CD1c-positive myeloid dendritic cell (primary cell): ENCODE measurements at regions not wholly inside any gene's neighbourhood (a gene's known extent, or its start where the extent isn't known, plus 50 kb on each side); places are given as distances from the start of the nearest gene placed in this dataset.
"Not testable (repeated sequence)": the region's sequence is repeated elsewhere in the genome, so short reads cannot be mapped to it uniquely, and the experiment has no call there.

Experiments
- DNase-seq: peaks from one replicate; pipeline ENCODE4 v3.0.0-alpha.2; 2016; ENCODE audit errors: extremely low spot score

DNA sequence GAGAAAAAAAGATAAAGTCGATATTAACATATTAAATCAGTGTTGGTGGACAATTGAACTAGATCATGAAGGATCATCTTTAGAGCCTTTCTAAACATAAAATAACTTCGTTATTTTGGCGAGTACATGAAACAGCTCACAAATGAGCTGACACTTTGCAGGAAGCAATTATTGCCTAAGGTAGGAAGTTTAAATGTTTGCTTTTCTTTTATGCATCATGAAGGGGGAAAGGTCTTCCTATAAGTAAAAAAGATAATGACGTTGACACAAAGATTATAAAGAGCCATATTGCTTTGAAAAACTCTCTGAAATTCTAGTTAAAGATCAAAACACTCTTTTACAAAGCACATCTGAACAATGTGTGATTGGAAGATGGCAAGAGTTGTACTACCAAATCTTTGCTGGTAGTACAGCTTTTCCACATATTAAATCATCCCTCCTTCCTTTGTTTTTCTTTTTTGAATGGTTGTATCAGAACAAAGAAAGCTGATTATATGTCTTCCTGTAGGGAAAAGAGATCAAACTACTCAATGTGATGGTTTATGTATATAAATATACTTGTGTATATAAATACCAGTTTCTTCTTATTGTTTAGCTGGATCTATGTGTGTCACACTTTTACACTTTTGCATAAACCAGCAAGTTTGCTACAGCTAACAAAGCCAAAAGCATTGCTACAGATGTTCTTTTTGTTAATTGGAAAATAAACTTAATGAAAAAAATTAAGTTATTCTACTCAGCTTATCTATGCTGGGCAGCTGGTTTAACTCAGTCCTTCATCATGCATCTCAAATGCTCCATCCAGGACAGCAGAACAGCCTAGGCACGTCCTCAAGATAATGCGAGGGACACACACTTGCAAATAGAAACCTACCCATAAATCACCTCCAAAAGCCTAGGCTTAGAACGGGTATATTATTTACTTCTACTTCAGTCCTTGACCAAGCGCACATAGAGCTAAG, 850.8 kb upstream of the ROBO1 start:
- no peak for DNase-seq

GRCh38 chr3:80612366-80612765, 844.6 kb upstream of the ROBO1 start:
- no peak for DNase-seq

DNA sequence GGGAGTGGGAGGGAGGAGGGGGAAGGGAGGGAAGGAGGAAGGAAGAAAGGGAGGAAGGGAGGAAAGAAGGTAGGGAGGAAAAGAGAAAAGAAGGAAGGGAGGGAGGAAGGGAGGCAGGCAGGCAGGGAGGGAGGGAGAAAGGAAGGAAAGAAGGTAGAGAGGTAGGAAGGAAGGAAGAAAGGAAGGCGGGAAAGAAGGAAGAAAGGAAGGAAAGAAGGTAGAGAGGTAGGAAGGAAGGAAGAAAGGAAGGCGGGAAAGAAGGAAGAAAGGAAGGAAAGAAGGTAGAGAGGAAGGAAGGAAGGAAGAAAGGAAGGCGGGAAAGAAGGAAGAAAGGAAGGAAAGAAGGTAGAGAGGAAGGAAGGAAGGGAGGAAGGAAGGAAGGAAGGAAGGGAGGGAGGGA, 840.3 kb upstream of the ROBO1 start:
- DNase-seq = not testable (repeated sequence)

DNA sequence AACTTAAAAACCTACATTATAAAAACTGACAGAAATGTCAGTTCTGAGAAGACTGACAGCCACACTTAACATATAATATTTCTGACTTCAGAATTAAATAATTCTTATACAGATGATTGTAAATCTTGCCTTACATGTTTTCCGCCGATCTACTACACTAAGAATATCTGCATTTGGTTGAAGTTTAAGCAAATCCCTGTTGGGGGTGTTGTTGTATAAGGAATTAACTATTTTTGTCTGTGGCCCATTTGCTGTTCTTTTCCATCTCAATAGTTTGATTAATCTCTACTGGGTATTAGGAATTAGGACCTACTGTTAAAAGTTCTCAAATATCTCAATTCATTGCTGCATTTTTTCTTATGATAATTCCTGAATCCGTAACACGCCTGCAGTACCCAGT, 838.3 kb upstream of the ROBO1 start:
- no peak for DNase-seq

DNA sequence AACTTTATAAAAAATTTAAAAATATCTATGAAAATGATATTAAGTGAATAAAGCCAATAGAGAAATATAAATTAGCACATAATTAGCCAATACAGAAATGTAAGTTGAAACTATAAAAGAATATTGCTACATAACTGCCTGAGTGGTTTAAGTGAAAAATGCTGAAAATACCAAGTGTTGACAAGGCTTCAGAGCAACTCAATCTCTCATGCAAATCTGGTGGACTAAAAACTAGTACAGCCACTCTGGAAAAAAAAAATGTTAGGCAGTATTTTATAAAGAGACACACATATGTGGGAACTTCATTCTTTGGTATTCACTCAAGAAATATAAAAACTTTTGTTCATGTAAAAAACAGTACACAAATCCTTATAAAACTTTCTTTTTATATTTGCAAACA, 833.7 kb upstream of the ROBO1 start:
- no peak for DNase-seq

GRCh38 chr3:80592792-80593191, 825.0 kb upstream of the ROBO1 start:
- DNase-seq = no peak

- DNase-seq = no peak
These were observed 818.5 kb upstream of the ROBO1 start for GRCh38 chr3:80586338-80586737.

DNA sequence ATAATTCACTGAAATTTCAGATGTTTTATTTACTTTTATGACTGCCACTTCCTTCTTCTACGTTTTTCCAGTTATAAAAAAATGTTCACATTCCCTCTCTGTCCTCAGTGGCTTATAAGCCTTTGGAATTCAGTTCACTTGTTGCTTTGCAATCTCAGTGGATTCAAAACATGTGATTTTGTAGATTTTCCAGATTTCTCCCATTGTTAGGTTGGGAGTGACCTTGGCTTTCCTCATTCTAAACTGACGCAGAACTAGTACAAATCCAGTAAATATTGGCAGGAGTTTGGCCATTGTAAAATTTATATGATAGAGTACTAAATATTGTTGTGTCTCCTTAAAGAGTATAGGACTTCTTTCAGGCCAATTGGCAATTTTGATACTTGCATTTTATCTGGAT, 812.3 kb upstream of the ROBO1 start:
- DNase-seq = no peak

DNA sequence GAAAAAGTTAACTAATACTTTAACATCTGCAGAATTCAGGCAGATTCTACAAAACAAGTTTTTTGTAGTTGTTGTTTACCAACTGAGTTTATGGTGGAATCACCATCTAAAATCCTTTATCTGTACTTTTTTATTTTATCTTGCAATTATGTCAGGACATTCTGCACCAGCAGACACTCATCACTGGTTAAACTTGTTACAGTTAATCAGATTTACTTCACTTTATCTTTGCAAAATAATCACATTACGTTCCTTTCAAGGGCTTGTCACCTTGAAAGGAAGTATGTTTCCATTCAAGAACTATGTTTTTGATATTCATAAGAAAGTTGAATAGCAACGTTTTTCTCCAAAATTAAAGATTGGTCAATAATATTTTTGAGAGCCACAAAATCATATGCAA, 796.6 kb upstream of the ROBO1 start:
- DNase-seq = no peak

DNA sequence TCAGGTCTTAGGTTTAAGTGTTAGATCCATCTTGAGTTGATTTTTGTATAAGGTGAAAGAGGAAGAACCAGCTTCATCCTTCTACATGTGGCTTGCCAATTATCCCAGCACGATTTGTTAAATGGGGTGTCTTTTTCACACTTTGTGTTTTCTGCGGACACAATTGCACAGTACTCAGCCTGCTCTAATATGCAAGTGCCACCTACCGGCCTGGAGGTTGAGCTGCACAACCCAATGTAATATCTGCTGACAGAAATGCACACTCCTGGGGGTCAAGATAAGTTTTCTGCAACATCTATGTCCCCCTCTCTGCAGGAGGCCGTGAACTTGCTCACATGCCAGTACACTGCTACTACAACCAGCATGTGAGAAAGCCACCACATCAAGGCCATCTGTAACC, 791.9 kb upstream of the ROBO1 start:
- DNase-seq = no peak

DNA sequence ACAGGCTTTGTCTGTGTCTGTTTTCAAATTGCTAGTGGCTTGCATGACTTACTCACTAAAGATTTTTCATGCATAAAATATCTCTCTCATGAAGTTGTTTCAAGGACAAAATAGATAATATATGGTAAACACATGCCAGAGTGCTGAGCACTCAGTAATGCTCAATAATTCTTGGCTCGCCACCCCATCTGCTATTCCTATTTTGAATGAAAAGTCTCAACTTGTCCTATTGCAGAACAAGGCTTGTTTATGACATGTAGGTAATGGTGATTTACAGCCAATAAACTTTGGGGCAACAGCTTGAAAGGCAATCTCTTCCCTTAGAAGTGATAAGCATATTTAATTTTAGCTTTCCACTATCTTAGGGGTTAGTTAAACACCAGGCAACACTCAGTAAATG, 789.0 kb upstream of the ROBO1 start:
- DNase-seq = no peak

DNA sequence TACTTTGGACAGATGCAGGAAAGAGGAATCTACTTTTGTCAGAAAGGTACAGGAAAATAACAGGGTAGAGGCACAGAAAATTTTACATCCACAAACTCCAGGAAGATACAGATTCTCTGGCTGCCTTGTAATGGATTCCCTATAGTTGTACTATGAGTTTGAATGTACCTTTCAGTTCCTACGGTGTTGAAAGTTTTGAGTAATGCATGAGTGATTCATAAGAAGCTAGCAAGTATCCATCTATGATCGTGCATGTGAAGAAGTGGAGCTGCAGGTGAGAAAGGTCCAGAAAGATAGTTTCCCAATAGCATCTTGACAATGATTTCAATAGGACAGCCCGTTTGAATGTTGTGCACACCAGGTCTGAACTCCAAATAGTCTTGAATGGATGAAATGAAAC, 786.5 kb upstream of the ROBO1 start:
- DNase-seq = no peak

GRCh38 chr3:80553211-80553610, 785.4 kb upstream of the ROBO1 start:
- no peak for DNase-seq

GRCh38 chr3:80550174-80550573, 782.4 kb upstream of the ROBO1 start:
- no peak for DNase-seq

GRCh38 chr3:80549173-80549572, 781.4 kb upstream of the ROBO1 start:
- DNase-seq = no peak

DNA sequence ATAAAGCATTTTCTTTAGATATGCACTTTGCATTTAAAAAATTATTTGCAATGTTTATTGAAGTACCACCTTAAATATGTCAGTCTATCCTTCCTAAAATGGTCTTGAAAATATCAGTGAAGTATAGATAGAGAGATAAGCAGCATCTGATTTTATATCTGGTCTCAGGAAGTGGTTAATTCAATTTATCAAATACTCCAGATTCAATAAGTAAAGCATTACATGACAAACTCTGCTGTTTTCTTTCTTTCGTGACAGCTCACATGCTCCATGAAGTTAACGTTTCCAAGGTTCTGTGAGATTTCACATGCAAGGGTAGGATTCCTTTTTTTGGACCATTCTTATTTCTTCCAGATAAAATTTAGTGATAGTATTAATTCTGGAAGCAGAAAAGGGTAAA, 775.4 kb upstream of the ROBO1 start:
- DNase-seq = no peak

DNA sequence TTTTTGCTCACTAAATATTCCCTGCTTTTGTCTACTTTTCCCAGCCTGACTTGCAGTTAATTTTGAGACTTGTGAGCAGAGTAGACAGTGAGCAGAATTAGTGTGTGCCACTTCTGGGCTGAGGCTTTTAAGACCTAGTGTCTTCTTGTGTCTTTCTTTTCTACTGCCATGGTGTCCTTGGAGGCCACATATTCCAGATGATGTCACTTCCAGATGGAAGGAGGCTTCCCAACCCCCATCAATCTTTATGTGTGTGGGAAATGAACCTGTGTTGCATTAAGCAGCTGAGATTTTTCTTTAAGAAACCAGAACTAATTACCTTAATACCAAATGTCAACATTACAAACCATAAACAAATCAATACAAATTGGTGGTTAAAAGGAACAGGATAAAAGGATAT, 774.7 kb upstream of the ROBO1 start:
- no peak for DNase-seq

DNA sequence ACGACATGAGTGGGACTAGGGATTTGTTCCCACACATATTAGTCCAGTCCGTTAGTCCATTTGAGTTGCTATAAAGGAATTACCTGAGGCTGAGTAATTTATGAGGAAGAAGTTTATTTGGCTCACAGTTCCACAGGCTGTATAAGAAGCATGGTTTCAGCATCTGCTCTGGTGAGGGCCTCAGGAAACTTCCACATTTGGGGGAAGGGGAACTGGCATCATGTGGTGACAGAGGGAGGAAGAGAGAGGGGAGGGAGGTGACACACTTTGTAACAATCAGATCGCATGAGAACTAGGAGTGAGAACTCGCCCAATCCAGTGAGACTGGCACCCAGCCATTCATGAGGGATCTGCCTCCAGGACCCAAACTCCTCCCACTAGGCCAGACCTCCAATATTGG, 769.9 kb upstream of the ROBO1 start:
- no peak for DNase-seq

GRCh38 chr3:80535286-80535685, 767.5 kb upstream of the ROBO1 start:
- no peak for DNase-seq

- DNase-seq = no peak
These were observed 765.8 kb upstream of the ROBO1 start for GRCh38 chr3:80533553-80533952.

GRCh38 chr3:80526153-80526552, 758.4 kb upstream of the ROBO1 start:
- no peak for DNase-seq

DNA sequence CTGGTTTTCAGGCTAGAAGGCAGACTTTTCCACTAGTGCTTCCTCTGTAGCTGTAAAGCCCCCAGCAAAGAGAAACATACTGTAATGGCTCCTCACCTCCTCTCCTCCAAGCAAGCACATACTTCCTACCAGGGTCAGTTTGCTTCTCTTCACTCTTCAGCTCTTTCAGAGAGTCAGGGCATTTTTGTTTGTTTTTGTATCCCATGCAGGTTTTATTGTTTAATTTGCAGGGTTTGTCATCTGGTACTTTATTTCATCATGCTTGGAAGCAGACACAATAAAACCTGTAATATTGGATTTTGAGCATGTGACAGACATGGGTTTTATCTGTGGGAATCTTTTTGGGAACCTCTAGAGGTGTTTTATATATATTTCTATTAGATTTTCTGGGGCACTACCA, 753.3 kb upstream of the ROBO1 start:
- no peak for DNase-seq

GRCh38 chr3:80519436-80519835, 751.6 kb upstream of the ROBO1 start:
- no peak for DNase-seq

DNA sequence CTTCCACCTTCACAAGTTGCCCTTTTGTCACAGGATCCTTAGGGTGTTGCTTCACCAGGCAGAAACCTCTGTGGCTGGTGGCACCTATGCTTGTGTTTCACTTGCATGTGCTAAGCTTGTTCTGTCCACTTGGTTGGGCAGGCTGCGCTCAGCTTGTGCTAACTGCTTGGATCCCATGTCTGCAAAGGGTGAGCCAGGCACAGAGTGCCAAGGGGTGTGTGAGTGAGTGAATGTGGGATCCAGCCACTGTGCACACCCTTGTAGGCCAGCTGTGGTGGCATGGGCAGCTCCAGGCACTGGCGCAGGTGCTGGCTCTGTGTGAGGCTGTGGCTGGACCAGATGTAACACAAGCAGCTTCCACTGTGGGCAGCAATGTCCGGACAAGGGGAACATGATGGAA, 728.7 kb upstream of the ROBO1 start:
- no peak for DNase-seq
